GM23338 (cell line): ENCODE measurements at regions not wholly inside any gene's neighbourhood (a gene's known extent, or its start where the extent isn't known, plus 50 kb on each side); places are given as distances from the start of the nearest gene placed in this dataset.

Experiments
- TF ChIP-seq, protein P1 (sequence below), 2 experiments: fragments of 200-600 bp in 1 of 2; sonication (generic) in 1 of 2; conservative IDR thresholded peaks; 2 replicates each; pipeline versions ENCODE4 v1.5.1 to v1.6.1; 2016 to 2017; ENCODE audit warnings: antibody characterized with exemption in 2 of 2, low read depth in 2 of 2, mild to moderate bottlenecking in 2 of 2, moderate library complexity in 1 of 2
- TF ChIP-seq, protein P2 (sequence below): IDR thresholded peaks from one replicate; pipeline ENCODE4 v1.6.1; 2018; ENCODE audit warnings: antibody characterized with exemption; ENCODE audit not compliant: unreplicated experiment

DNA sequence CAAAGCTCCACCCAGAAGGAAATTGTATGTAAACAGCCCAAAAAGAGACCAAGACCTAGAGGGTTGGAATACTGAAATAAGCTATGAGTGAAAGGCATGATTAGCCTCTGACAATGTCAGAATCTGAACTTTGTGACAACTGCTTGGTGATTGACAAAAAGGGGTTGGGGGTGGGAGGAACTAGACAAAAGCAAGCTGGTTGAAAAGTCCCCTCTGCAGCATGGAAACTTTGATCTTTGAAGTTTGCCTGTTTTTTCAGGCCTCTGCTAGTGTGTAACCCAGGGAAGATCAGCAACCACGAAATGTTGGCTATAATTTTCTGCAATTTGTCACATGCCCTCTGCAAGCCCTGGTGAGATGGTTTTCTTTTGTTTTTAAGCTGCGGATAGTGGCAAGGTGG lies 104.8 kb upstream of the SLC25A13 start:
- TF ChIP-seq, protein P1, sequence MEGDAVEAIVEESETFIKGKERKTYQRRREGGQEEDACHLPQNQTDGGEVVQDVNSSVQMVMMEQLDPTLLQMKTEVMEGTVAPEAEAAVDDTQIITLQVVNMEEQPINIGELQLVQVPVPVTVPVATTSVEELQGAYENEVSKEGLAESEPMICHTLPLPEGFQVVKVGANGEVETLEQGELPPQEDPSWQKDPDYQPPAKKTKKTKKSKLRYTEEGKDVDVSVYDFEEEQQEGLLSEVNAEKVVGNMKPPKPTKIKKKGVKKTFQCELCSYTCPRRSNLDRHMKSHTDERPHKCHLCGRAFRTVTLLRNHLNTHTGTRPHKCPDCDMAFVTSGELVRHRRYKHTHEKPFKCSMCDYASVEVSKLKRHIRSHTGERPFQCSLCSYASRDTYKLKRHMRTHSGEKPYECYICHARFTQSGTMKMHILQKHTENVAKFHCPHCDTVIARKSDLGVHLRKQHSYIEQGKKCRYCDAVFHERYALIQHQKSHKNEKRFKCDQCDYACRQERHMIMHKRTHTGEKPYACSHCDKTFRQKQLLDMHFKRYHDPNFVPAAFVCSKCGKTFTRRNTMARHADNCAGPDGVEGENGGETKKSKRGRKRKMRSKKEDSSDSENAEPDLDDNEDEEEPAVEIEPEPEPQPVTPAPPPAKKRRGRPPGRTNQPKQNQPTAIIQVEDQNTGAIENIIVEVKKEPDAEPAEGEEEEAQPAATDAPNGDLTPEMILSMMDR (conservative IDR thresholded peaks at IDR 0.05; ENCODE audit: low read depth in 2 of 2), result no peak
- TF ChIP-seq, protein P2, sequence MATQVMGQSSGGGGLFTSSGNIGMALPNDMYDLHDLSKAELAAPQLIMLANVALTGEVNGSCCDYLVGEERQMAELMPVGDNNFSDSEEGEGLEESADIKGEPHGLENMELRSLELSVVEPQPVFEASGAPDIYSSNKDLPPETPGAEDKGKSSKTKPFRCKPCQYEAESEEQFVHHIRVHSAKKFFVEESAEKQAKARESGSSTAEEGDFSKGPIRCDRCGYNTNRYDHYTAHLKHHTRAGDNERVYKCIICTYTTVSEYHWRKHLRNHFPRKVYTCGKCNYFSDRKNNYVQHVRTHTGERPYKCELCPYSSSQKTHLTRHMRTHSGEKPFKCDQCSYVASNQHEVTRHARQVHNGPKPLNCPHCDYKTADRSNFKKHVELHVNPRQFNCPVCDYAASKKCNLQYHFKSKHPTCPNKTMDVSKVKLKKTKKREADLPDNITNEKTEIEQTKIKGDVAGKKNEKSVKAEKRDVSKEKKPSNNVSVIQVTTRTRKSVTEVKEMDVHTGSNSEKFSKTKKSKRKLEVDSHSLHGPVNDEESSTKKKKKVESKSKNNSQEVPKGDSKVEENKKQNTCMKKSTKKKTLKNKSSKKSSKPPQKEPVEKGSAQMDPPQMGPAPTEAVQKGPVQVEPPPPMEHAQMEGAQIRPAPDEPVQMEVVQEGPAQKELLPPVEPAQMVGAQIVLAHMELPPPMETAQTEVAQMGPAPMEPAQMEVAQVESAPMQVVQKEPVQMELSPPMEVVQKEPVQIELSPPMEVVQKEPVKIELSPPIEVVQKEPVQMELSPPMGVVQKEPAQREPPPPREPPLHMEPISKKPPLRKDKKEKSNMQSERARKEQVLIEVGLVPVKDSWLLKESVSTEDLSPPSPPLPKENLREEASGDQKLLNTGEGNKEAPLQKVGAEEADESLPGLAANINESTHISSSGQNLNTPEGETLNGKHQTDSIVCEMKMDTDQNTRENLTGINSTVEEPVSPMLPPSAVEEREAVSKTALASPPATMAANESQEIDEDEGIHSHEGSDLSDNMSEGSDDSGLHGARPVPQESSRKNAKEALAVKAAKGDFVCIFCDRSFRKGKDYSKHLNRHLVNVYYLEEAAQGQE, result no peak
